ENCODE measurements at regions not wholly inside any gene's neighbourhood (a gene's known extent, or its start where the extent isn't known, plus 50 kb on each side); places are given as distances from the start of the nearest gene placed in this dataset.

DNA sequence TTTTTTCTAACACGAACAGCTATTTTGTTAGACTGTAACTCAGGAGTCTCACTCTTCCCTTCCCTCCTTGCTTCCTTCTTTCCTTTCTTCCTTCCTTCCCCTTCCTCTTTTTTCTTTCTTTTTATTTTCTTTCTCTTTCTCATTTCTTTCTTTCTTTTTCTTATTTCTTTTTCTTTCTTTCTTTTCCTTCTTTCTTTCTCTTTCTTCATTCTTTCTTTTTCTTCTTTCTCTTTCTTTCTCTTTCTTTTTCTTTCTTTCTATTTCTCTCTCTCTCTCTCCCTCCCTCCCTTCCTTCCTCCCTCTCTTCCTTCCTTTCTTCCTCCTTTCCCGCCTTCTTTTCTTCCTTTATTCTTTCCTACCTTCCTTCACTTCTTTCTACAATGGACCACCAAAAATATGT lies 1443.0 kb upstream of the LRRTM3 start:
- DNase-seq (no peak), ATAC-seq (no peak)
- Mint-ChIP-seq H3K27me3 (ENCODE audit: low read depth) (no peaks in the 10 kb centered on the region), H3K4me3 (no peak overlapping the region), H3K9me3 (peaks cover 7% of the 10 kb centered on the region), H3K36me3 (ENCODE audit: insufficient read depth) (no peaks in the 10 kb centered on the region), H3K4me1 (ENCODE audit: low read depth) (no peaks in the 10 kb centered on the region)

DNA sequence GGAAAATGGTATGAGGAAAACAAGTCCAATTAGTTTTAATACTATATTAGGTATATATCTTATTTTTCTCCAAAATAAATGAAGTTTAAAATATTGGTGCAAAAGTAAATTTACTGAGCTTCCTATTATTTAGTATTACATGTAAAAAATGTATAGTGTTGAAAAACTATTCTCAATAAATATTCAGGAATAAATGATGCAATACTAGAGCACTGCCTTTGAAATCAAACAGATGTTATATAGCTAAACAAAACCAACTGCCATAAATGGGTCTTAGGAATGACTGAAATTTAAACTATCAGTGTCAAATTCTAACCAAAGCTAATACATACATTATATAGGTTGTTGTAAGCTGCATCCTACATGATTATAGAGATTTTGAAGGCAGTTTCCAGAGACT lies 1434.0 kb upstream of the LRRTM3 start:
- ATAC-seq (no peak), DNase-seq (no peak)
- H3K9me3 Mint-ChIP-seq = peaks cover 4% of the 10 kb centered on the region
- no peaks in the 10 kb centered on the region for H3K4me1 Mint-ChIP-seq (ENCODE audit: low read depth)
- no peak overlapping the region for H3K4me3 Mint-ChIP-seq
- H3K36me3 Mint-ChIP-seq (ENCODE audit: insufficient read depth) = no peaks in the 10 kb centered on the region
- no peaks in the 10 kb centered on the region for H3K27me3 Mint-ChIP-seq (ENCODE audit: low read depth)

GRCh38 chr10:65496541-65496940 lies 1429.3 kb upstream of the LRRTM3 start:
- no peak for DNase-seq
- Mint-ChIP-seq H3K36me3 (ENCODE audit: insufficient read depth) (no peaks in the 10 kb centered on the region), H3K4me1 (ENCODE audit: low read depth) (peaks cover 2% of the 10 kb centered on the region), H3K9me3 (peaks cover 6% of the 10 kb centered on the region), H3K27me3 (ENCODE audit: low read depth) (no peaks in the 10 kb centered on the region), H3K4me3 (no peak overlapping the region)
- ATAC-seq = no peak

DNA sequence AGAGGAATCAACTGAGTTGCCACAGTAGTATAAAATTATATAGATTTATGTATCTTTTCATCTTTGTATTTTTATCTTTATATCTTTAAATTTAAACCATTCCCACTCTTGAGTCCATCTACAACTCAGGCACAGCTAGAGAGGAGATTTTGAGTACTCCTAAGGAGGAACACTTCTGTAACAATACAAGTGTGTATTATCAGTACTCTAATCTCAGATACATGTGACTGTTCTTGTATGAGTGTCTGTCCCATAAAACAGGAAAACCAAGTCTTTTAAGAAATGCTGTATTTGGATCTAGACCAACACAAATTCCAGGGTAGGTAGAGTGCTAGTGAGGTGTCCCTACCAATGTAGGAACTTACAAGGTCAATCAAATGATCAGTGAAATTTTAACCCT lies 1428.0 kb upstream of the LRRTM3 start:
- no peak overlapping the region for H3K4me3 Mint-ChIP-seq
- H3K9me3 Mint-ChIP-seq = peaks cover 6% of the 10 kb centered on the region
- ATAC-seq (no peak), DNase-seq (no peak)
- no peaks in the 10 kb centered on the region for H3K27me3 Mint-ChIP-seq (ENCODE audit: low read depth)
- H3K4me1 Mint-ChIP-seq (ENCODE audit: low read depth) = peaks cover 2% of the 10 kb centered on the region
- no peaks in the 10 kb centered on the region for H3K36me3 Mint-ChIP-seq (ENCODE audit: insufficient read depth)

GRCh38 chr10:65500716-65501115 lies 1425.1 kb upstream of the LRRTM3 start:
- no peak for ATAC-seq
- Mint-ChIP-seq H3K36me3 (ENCODE audit: insufficient read depth) (no peaks in the 10 kb centered on the region), H3K9me3 (peaks cover 19% of the 10 kb centered on the region), H3K4me1 (ENCODE audit: low read depth) (peaks cover 2% of the 10 kb centered on the region), H3K4me3 (no peak overlapping the region), H3K27me3 (ENCODE audit: low read depth) (no peaks in the 10 kb centered on the region)
- no peak for DNase-seq

GRCh38 chr10:65501259-65501658 lies 1424.6 kb upstream of the LRRTM3 start:
- ATAC-seq = no peak
- H3K27me3 Mint-ChIP-seq (ENCODE audit: low read depth) = no peaks in the 10 kb centered on the region
- no peak overlapping the region for H3K4me3 Mint-ChIP-seq
- H3K36me3 Mint-ChIP-seq (ENCODE audit: insufficient read depth) = no peaks in the 10 kb centered on the region
- H3K4me1 Mint-ChIP-seq (ENCODE audit: low read depth) = peaks cover 2% of the 10 kb centered on the region
- DNase-seq = no peak
- H3K9me3 Mint-ChIP-seq = peaks cover 20% of the 10 kb centered on the region

DNA sequence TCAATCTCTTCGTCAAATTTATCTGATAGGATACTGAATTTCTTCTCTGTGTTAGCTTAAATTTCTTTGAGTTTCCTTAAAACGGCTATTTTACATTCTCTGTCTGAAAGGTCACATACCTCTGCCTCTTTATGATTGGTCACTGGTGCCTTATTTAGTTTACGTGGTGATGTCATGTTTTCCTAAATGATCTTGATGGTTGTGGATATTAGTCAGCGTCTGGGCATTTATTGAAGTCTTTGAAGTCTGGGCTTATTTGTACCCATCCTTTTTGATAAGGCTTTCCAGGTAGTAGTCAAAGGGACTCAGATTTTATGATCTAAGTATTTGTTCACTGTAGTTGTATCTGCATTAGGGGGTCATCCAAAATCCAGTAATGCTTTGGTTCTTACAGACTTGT lies 1407.5 kb upstream of the LRRTM3 start:
- H3K36me3 Mint-ChIP-seq (ENCODE audit: insufficient read depth) = no peaks in the 10 kb centered on the region
- DNase-seq (no peak), ATAC-seq (no peak)
- no peaks in the 10 kb centered on the region for H3K4me1 Mint-ChIP-seq (ENCODE audit: low read depth)
- H3K4me3 Mint-ChIP-seq = no peak overlapping the region
- H3K27me3 Mint-ChIP-seq (ENCODE audit: low read depth) = no peaks in the 10 kb centered on the region
- H3K9me3 Mint-ChIP-seq = peaks cover 19% of the 10 kb centered on the region

GRCh38 chr10:65528986-65529385 lies 1396.8 kb upstream of the LRRTM3 start:
- H3K27me3 Mint-ChIP-seq (ENCODE audit: low read depth) = no peaks in the 10 kb centered on the region
- no peaks in the 10 kb centered on the region for H3K4me1 Mint-ChIP-seq (ENCODE audit: low read depth)
- H3K4me3 Mint-ChIP-seq = no peak overlapping the region
- H3K36me3 Mint-ChIP-seq (ENCODE audit: insufficient read depth) = no peaks in the 10 kb centered on the region
- ATAC-seq = no peak
- DNase-seq = no peak
- H3K9me3 Mint-ChIP-seq = peaks cover 6% of the 10 kb centered on the region

DNA sequence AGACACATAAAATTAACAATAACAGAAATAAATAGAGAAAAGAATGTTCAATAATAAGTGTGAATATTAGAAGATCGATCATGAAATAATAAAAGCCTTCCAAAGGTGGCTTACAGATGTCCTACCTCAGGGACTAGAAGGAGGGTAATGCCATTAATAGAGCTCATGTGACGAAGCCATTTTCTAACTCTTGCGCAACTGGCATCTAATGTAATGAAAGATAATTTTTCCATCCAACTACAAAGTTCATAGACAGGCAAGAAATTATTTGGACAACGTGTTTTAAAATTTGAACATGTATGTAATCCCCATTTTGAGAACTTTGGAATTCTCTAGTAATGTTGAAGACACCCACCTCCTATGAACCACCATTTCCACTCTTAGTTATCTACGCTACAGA lies 1394.3 kb upstream of the LRRTM3 start:
- no peaks in the 10 kb centered on the region for H3K4me1 Mint-ChIP-seq (ENCODE audit: low read depth)
- H3K9me3 Mint-ChIP-seq = peaks cover 6% of the 10 kb centered on the region
- no peak for ATAC-seq
- H3K4me3 Mint-ChIP-seq = no peak overlapping the region
- DNase-seq = no peak
- H3K27me3 Mint-ChIP-seq (ENCODE audit: low read depth) = no peaks in the 10 kb centered on the region
- no peaks in the 10 kb centered on the region for H3K36me3 Mint-ChIP-seq (ENCODE audit: insufficient read depth)

DNA sequence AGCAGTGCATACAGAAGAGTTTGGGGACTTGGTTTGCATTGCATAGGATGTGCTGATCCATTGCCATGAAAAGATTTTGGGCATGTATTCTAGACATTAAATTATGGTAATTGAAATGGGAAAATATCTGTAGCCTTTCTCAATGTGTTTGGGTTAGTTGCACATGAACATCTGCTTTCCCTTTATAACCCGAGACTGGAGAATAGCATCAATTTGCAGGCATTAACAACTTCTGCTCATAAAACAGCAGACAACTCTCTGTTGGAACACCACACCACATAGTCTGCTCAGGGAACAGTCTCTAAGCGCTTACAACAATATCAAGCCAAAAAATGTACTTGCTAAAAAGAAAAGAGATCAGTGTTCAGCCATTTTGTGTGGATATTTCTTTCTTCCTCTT lies 1391.1 kb upstream of the LRRTM3 start:
- Mint-ChIP-seq H3K4me3 (no peak overlapping the region), H3K9me3 (peaks cover 7% of the 10 kb centered on the region)
- no peak for ATAC-seq

DNA sequence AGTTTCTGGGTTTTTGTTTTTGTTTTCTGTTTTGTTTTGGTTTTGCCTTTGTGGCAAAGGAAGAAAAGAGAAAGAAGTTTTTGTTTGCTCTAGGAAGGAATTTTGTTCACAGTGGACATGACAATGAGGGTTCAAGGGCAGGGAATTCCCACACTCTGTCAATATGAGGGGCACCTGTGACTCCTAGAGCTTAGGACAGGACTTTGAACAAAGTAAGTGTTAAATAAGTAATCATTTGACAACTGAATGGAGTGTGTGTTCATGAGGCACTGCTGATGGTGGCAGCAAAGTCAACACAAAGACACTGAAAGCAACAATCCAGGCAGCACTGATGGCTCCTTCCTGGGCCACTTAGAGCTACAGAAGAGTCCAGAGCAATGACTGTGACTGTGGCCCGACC lies 1381.1 kb upstream of the LRRTM3 start:
- no peak for ATAC-seq
- Mint-ChIP-seq H3K4me3 (no peak overlapping the region), H3K27me3 (ENCODE audit: low read depth) (no peaks in the 10 kb centered on the region), H3K4me1 (ENCODE audit: low read depth) (no peaks in the 10 kb centered on the region), H3K36me3 (ENCODE audit: insufficient read depth) (no peaks in the 10 kb centered on the region), H3K9me3 (peaks cover 10% of the 10 kb centered on the region)
- no peak for DNase-seq

More for the DNA sequence above, 1391.1 kb upstream of the LRRTM3 start:
- no peak for DNase-seq
- Mint-ChIP-seq H3K27me3 (ENCODE audit: low read depth) (no peaks in the 10 kb centered on the region), H3K36me3 (ENCODE audit: insufficient read depth) (no peaks in the 10 kb centered on the region), H3K4me1 (ENCODE audit: low read depth) (no peaks in the 10 kb centered on the region)

GRCh38 chr10:65548001-65548400 lies 1377.8 kb upstream of the LRRTM3 start:
- Mint-ChIP-seq H3K4me3 (no peak overlapping the region), H3K27me3 (ENCODE audit: low read depth) (no peaks in the 10 kb centered on the region), H3K4me1 (ENCODE audit: low read depth) (no peaks in the 10 kb centered on the region), H3K36me3 (ENCODE audit: insufficient read depth) (no peaks in the 10 kb centered on the region), H3K9me3 (no peaks in the 10 kb centered on the region)
- no peak for ATAC-seq
- no peak for DNase-seq

DNA sequence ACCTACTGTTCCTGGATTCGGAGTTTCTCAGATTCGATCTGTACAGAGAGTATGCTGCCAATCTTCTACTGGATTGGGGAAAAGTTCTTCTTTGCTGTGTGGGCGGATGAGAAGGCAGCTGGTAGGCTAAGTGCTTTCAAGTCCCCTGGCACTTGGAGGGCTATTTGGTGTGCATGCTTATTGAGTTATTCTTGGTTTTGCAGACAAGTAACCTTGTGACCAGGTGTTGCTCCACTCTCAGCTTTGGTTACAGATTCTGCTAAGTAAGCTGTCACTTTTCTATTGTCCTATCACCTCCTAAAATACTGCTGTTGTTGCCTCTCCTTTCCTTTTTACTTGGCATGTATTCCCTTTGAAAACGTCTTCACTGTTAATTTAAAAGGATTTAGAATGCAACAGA lies 1375.1 kb upstream of the LRRTM3 start:
- Mint-ChIP-seq H3K4me1 (ENCODE audit: low read depth) (no peaks in the 10 kb centered on the region), H3K27me3 (ENCODE audit: low read depth) (no peaks in the 10 kb centered on the region), H3K9me3 (peaks cover 4% of the 10 kb centered on the region), H3K36me3 (ENCODE audit: insufficient read depth) (no peaks in the 10 kb centered on the region), H3K4me3 (no peak overlapping the region)
- DNase-seq = no peak
- no peak for ATAC-seq

DNA sequence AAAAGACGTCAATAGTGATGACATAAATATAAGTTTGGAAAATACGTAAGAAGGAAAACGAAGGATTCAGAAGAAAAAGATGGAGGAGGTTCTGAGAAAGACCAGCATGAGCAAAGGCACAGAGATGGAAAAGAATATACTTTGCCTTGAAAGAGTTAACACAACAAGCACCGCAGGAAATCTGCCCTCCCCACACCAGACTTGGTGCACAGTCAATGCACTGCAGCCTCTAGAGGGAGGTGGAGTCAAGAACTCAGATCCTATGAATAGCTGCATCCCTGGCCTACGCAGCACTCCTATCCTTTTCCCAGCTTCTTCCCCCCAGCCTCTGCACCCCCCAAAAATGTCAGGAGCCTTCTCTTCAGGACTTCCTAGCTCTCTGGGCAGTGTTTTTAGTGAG lies 1370.6 kb upstream of the LRRTM3 start:
- DNase-seq (no peak), ATAC-seq (no peak)
- H3K9me3 Mint-ChIP-seq = peaks cover 4% of the 10 kb centered on the region
- H3K36me3 Mint-ChIP-seq (ENCODE audit: insufficient read depth) = no peaks in the 10 kb centered on the region
- no peak overlapping the region for H3K4me3 Mint-ChIP-seq
- no peaks in the 10 kb centered on the region for H3K27me3 Mint-ChIP-seq (ENCODE audit: low read depth)
- no peaks in the 10 kb centered on the region for H3K4me1 Mint-ChIP-seq (ENCODE audit: low read depth)

GRCh38 chr10:65556006-65556405 lies 1369.8 kb upstream of the LRRTM3 start:
- no peaks in the 10 kb centered on the region for H3K36me3 Mint-ChIP-seq (ENCODE audit: insufficient read depth)

GRCh38 chr10:65559369-65559768 lies 1366.5 kb upstream of the LRRTM3 start:
- no peak overlapping the region for H3K4me3 Mint-ChIP-seq

More at GRCh38 chr10:65556006-65556405, 1369.8 kb upstream of the LRRTM3 start:
- no peak for DNase-seq
- Mint-ChIP-seq H3K4me1 (ENCODE audit: low read depth) (no peaks in the 10 kb centered on the region), H3K9me3 (peaks cover 4% of the 10 kb centered on the region), H3K27me3 (ENCODE audit: low read depth) (no peaks in the 10 kb centered on the region), H3K4me3 (no peak overlapping the region)
- no peak for ATAC-seq

More at GRCh38 chr10:65559369-65559768, 1366.5 kb upstream of the LRRTM3 start:
- no peaks in the 10 kb centered on the region for H3K4me1 Mint-ChIP-seq (ENCODE audit: low read depth)
- peaks cover 11% of the 10 kb centered on the region for H3K9me3 Mint-ChIP-seq
- no peaks in the 10 kb centered on the region for H3K36me3 Mint-ChIP-seq (ENCODE audit: insufficient read depth)
- H3K27me3 Mint-ChIP-seq (ENCODE audit: low read depth) = no peaks in the 10 kb centered on the region
- ATAC-seq = no peak
- DNase-seq = no peak

Data from activated T-cell treated with anti-CD3 and anti-CD28 coated beads, Interleukin-2, amount 50 U/mL, for 4 hours (primary cell).